Mammary epithelial cell (primary cell): ENCODE measurements at regions not wholly inside any gene's neighbourhood (a gene's known extent, or its start where the extent isn't known, plus 50 kb on each side); places are given as distances from the start of the nearest gene placed in this dataset.

Experiments used
- EZH2 ChIP-seq: IDR thresholded peaks from 2 replicates; pipeline ENCODE4 v1.6.1; 2012; ENCODE audit warnings: low read length, inconsistent platforms, borderline replicate concordance
- TF ChIP-seq, protein P1 (sequence below), 2 donors: IDR thresholded peaks in 1 of 2; conservative IDR thresholded peaks in 1 of 2; 2 replicates each; pipeline ENCODE4 v1.5.1; 2011 to 2012; ENCODE audit warnings: inconsistent platforms in 2 of 2, low read length in 2 of 2, mild to moderate bottlenecking in 2 of 2, control low read depth in 1 of 2, low read depth in 1 of 2; ENCODE audit not compliant: insufficient read depth in 1 of 2; ENCODE audit errors: extremely low read depth in 1 of 2

DNA sequence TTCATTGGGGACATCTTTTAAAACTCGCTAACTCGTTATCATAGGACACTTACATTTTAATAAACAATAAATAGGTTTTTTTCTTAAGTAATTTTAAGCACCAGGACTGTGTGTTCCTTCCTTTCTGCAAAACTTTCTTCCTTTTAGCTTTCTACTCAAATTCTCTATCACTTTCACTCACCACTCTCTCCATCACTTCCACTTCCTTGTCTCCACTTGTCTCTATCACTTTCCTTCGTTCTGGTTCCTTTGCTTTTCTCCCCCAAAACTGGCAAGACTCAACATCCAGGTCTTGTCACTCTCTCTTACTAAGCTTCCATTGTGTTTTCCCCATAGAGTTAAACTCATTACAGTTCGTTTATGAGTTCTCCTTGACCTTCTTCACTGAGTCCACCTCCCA is 99.0 kb downstream of the ZPLD1 start:
- TF ChIP-seq, protein P1, sequence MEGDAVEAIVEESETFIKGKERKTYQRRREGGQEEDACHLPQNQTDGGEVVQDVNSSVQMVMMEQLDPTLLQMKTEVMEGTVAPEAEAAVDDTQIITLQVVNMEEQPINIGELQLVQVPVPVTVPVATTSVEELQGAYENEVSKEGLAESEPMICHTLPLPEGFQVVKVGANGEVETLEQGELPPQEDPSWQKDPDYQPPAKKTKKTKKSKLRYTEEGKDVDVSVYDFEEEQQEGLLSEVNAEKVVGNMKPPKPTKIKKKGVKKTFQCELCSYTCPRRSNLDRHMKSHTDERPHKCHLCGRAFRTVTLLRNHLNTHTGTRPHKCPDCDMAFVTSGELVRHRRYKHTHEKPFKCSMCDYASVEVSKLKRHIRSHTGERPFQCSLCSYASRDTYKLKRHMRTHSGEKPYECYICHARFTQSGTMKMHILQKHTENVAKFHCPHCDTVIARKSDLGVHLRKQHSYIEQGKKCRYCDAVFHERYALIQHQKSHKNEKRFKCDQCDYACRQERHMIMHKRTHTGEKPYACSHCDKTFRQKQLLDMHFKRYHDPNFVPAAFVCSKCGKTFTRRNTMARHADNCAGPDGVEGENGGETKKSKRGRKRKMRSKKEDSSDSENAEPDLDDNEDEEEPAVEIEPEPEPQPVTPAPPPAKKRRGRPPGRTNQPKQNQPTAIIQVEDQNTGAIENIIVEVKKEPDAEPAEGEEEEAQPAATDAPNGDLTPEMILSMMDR (conservative IDR thresholded peaks at IDR 0.05 in 1 of 2, IDR thresholded peaks at IDR 0.05 in 1 of 2; ENCODE audit: extremely low read depth in 1 of 2, insufficient read depth in 1 of 2, low read depth in 1 of 2, low read length in 2 of 2) = no peak
- TF ChIP-seq EZH2 = no peak
